C4-2B (cell line): ENCODE measurements at regions not wholly inside any gene's neighbourhood (a gene's known extent, or its start where the extent isn't known, plus 50 kb on each side); places are given as distances from the start of the nearest gene placed in this dataset.

Experiments used
- ZFX ChIP-seq: fragments of 450-650 bp; IDR thresholded peaks from 2 replicates; pipeline ENCODE4 v1.6.1; 2017
- TF ChIP-seq, protein P1 (sequence below): fragments of 450-650 bp; conservative IDR thresholded peaks from 2 replicates; pipeline ENCODE4 v1.5.1; 2017; ENCODE audit warnings: mild to moderate bottlenecking

DNA sequence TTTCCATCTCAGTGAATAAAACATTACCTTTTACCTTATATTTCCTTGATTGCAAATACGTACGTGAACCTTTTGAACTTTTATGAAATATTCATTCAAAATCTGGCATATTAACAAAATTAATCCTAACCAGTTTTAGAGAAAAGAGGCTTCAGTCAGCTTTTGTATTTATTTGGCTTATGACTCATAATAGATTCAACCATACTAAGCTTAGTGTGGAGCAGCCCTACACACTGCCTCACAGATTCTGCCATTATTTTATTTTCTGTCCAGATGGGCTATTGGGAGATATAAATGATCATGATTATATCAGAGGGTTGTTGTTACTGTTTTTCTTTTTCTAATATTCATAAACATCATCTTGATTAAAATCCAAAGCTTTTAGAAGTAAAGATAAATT is 325.5 kb downstream of the GPR37 start:
- TF ChIP-seq, protein P1, sequence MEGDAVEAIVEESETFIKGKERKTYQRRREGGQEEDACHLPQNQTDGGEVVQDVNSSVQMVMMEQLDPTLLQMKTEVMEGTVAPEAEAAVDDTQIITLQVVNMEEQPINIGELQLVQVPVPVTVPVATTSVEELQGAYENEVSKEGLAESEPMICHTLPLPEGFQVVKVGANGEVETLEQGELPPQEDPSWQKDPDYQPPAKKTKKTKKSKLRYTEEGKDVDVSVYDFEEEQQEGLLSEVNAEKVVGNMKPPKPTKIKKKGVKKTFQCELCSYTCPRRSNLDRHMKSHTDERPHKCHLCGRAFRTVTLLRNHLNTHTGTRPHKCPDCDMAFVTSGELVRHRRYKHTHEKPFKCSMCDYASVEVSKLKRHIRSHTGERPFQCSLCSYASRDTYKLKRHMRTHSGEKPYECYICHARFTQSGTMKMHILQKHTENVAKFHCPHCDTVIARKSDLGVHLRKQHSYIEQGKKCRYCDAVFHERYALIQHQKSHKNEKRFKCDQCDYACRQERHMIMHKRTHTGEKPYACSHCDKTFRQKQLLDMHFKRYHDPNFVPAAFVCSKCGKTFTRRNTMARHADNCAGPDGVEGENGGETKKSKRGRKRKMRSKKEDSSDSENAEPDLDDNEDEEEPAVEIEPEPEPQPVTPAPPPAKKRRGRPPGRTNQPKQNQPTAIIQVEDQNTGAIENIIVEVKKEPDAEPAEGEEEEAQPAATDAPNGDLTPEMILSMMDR, result no peak
- no peak for TF ChIP-seq ZFX
